Gastroesophageal sphincter (tissue), 4 donors: ENCODE measurements at regions not wholly inside any gene's neighbourhood (a gene's known extent, or its start where the extent isn't known, plus 50 kb on each side); places are given as distances from the start of the nearest gene placed in this dataset.

Experiments used
- ATAC-seq: fragments of 150-250 bp; one replicate; pipeline ENCODE4 v1.9.1; 2016; ENCODE audit warnings: mild to moderate bottlenecking, moderate library complexity
- H3K27ac ChIP-seq, 4 donors: fragments of 200-600 bp; sonication (generic) in 3 of 4; 1 replicate in 3 of 4; 2 replicates in 1 of 4; pipeline ENCODE4 v1.5.1; 2016 to 2019
- H3K27me3 ChIP-seq: fragments of 200-600 bp; sonication (generic); one replicate; pipeline ENCODE4 v1.5.1; 2019
- H3K36me3 ChIP-seq, 2 donors: fragments of 200-600 bp; sonication (generic); one replicate each; pipeline ENCODE4 v1.5.1; 2019; ENCODE audit warnings: control low read depth in 1 of 2
- H3K4me1 ChIP-seq, 3 donors: fragments of 200-600 bp; sonication (generic); 1 replicate in 2 of 3; 2 replicates in 1 of 3; pipeline ENCODE4 v1.5.1; 2016 to 2019; ENCODE audit warnings: control low read depth in 2 of 3
- H3K4me3 ChIP-seq, 2 donors: fragments of 200-600 bp; sonication (generic); one replicate each; pipeline ENCODE4 v1.5.1; 2019; ENCODE audit warnings: mild to moderate bottlenecking in 1 of 2, moderate library complexity in 1 of 2
- H3K9me3 ChIP-seq, 3 donors: fragments of 200-600 bp; sonication (generic); one replicate each; pipeline ENCODE4 v1.5.1; 2017 to 2019; ENCODE audit warnings: control low read depth in 2 of 3
- CTCF ChIP-seq, 4 experiments: fragments of 200-600 bp in 2 of 4; fragments of 450-650 bp in 2 of 4; sonication (generic) in 1 of 4; IDR thresholded peaks; one replicate each; pipeline ENCODE4 v1.5.1; 2017 to 2019; ENCODE audit warnings: antibody characterized with exemption in 4 of 4, mild to moderate bottlenecking in 2 of 4, moderate library complexity in 2 of 4
- EP300 ChIP-seq: sonication (generic); formaldehyde crosslinking; IDR thresholded peaks from one replicate; pipeline ENCODE4 v1.6.1; 2017; ENCODE audit warnings: antibody characterized with exemption, mild to moderate bottlenecking
- POLR2A ChIP-seq, 2 donors: fragments of 450-650 bp; IDR thresholded peaks; one replicate each; pipeline ENCODE4 v1.6.1; 2017; ENCODE audit warnings: antibody characterized with exemption in 2 of 2, mild to moderate bottlenecking in 2 of 2, moderate library complexity in 1 of 2
- POLR2AphosphoS5 ChIP-seq: sonication (generic); formaldehyde crosslinking; IDR thresholded peaks from one replicate; pipeline ENCODE4 v1.6.1; 2017; ENCODE audit warnings: antibody characterized with exemption
- WGBS, 2 donors: methylation state at CpG; one replicate each; pipeline ENCODE4 v1.1.5; 2018; ENCODE audit warnings: low coverage in 1 of 2; 5-methylcytosine and 5-hydroxymethylcytosine counted together

- H3K4me3 ChIP-seq = no peak overlapping the region
- H3K4me1 ChIP-seq = no peaks in the 10 kb centered on the region
- no peaks in the 10 kb centered on the region for H3K36me3 ChIP-seq
- H3K27me3 ChIP-seq = peaks cover 30% of the 10 kb centered on the region
- no peak for TF ChIP-seq POLR2AphosphoS5
- no peak for TF ChIP-seq POLR2A (IDR thresholded peaks at IDR 0.05)
- no peak for TF ChIP-seq EP300
- TF ChIP-seq CTCF (IDR thresholded peaks at IDR 0.05) = no peak
- 0 to 43% methylated on average over 1 of the region's 3 CpGs for WGBS, 2 donors
- H3K27ac ChIP-seq = no peak overlapping the region
- H3K9me3 ChIP-seq = peaks cover 0 to 11% (median 0%) of the 10 kb centered on the region in 3 donors
- no peak for ATAC-seq
These were observed 282.5 kb upstream of the SALL1 start for GRCh38 chr16:51433599-51433998.

- Histone ChIP-seq H3K36me3 (no peaks in the 10 kb centered on the region), H3K4me3 (no peak overlapping the region), H3K27ac (no peak overlapping the region), H3K4me1 (no peaks in the 10 kb centered on the region), H3K9me3 (peaks cover 0 to 11% (median 0%) of the 10 kb centered on the region in 3 donors), H3K27me3 (peaks cover 24% of the 10 kb centered on the region)
- ATAC-seq = no peak
- 27 to 34% methylated on average over 9 of the region's 9 CpGs for WGBS, 2 donors
- TF ChIP-seq EP300 (no peak), CTCF (IDR thresholded peaks at IDR 0.05) (no peak), POLR2AphosphoS5 (no peak), POLR2A (IDR thresholded peaks at IDR 0.05) (no peak)
These were observed 280.6 kb upstream of the SALL1 start for GRCh38 chr16:51431517-51432241.

GRCh38 chr16:51430716-51431369 lies 279.8 kb upstream of the SALL1 start:
- H3K27ac ChIP-seq = no peak overlapping the region
- ATAC-seq = no peak
- H3K27me3 ChIP-seq = peaks cover 24% of the 10 kb centered on the region
- H3K4me1 ChIP-seq = no peaks in the 10 kb centered on the region
- H3K9me3 ChIP-seq = peaks cover 0 to 11% (median 0%) of the 10 kb centered on the region in 3 donors
- no peaks in the 10 kb centered on the region for H3K36me3 ChIP-seq
- 46 to 57% methylated on average over 3 of the region's 3 CpGs for WGBS, 2 donors
- TF ChIP-seq POLR2AphosphoS5 = no peak
- TF ChIP-seq CTCF (IDR thresholded peaks at IDR 0.05) = no peak
- no peak for TF ChIP-seq EP300
- no peak overlapping the region for H3K4me3 ChIP-seq

- Histone ChIP-seq H3K27me3 (peaks cover 15% of the 10 kb centered on the region), H3K27ac (no peak overlapping the region), H3K9me3 (no peaks in the 10 kb centered on the region), H3K36me3 (no peaks in the 10 kb centered on the region), H3K4me3 (no peak overlapping the region), H3K4me1 (no peaks in the 10 kb centered on the region)
- 89 to 92% methylated on average over 1 to 2 of the region's 2 CpGs for WGBS, 2 donors
- no peak for ATAC-seq
- TF ChIP-seq EP300 = no peak
- no peak for TF ChIP-seq POLR2AphosphoS5
- no peak for TF ChIP-seq CTCF (IDR thresholded peaks at IDR 0.05)
- no peak for TF ChIP-seq POLR2A (IDR thresholded peaks at IDR 0.05)
These were observed 278.0 kb upstream of the SALL1 start for GRCh38 chr16:51429041-51429440.

- no peak overlapping the region for H3K4me3 ChIP-seq
- TF ChIP-seq EP300 = no peak
- TF ChIP-seq POLR2AphosphoS5 = no peak
- no peak for TF ChIP-seq CTCF (IDR thresholded peaks at IDR 0.05)
- no peak for TF ChIP-seq POLR2A (IDR thresholded peaks at IDR 0.05)
- H3K27me3 ChIP-seq = peaks cover 6% of the 10 kb centered on the region
These were observed 276.0 kb upstream of the SALL1 start for GRCh38 chr16:51427085-51427484.

More at GRCh38 chr16:51427085-51427484, 276.0 kb upstream of the SALL1 start:
- H3K27ac ChIP-seq = no peak overlapping the region
- ATAC-seq = no peak
- no peaks in the 10 kb centered on the region for H3K36me3 ChIP-seq
- no peaks in the 10 kb centered on the region for H3K4me1 ChIP-seq
- WGBS, 2 donors = 18% methylated on average over 1 of the region's 1 CpG; no CpG with 5 or more reads in 1 of the 2 donors
- H3K9me3 ChIP-seq = no peaks in the 10 kb centered on the region
